IPS-NIHi11 (cell line): ENCODE measurements at regions not wholly inside any gene's neighbourhood (a gene's known extent, or its start where the extent isn't known, plus 50 kb on each side); places are given as distances from the start of the nearest gene placed in this dataset.
"Not testable (repeated sequence)": the region's sequence is repeated elsewhere in the genome, so short reads cannot be mapped to it uniquely, and the experiment has no call there.

Experiments used
- DNase-seq: peaks from one replicate; pipeline ENCODE4 v3.0.0; 2012; ENCODE audit warnings: mixed read lengths, low spot score

- DNase-seq, result no peak
These were observed 259.6 kb downstream of the BTG1 start for GRCh38 chr12:91885851-91886731.

GRCh38 chr12:91884230-91884629, 261.4 kb downstream of the BTG1 start:
- DNase-seq, result no peak

GRCh38 chr12:91883811-91884210, 261.8 kb downstream of the BTG1 start:
- no peak for DNase-seq

DNA sequence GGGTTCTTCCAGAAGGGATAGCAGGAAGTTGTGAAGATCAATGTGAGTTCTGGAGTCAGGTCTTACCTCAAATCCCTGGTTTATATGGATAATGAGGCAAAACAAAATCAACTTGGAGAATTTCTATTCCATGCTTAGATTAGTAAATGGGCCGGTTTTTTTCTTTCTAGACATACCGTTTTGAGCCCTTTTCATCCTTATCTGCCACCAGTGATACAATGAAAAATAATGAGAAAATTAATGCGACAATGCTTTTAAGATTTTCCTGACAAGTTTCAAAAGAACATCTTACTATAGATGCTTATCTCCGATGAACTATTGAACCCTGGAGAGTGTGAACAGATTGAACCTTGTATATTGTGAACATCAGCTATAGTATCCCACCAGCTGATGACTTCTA, 262.7 kb downstream of the BTG1 start:
- no peak for DNase-seq

DNA sequence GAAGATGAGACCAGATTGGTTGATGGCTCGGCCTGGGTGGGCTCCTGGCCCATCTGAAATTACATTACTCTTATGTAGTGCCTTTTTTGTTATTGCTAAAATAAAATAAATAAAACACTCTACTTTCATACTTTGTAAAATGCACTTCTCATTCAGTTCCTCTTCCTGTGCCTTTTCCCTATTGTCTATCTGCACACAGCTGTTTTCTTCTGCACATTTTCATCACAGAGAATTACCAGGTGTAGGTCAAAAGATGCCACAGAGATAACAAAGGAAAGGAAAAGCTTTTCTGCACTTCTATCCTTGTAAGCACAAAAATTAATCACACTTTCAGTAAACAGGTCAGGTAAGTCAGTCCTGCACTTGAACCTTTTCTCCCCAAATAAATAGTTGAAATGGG, 265.1 kb downstream of the BTG1 start:
- no peak for DNase-seq

- no peak for DNase-seq
These were observed 268.0 kb downstream of the BTG1 start for GRCh38 chr12:91877456-91878235.

DNA sequence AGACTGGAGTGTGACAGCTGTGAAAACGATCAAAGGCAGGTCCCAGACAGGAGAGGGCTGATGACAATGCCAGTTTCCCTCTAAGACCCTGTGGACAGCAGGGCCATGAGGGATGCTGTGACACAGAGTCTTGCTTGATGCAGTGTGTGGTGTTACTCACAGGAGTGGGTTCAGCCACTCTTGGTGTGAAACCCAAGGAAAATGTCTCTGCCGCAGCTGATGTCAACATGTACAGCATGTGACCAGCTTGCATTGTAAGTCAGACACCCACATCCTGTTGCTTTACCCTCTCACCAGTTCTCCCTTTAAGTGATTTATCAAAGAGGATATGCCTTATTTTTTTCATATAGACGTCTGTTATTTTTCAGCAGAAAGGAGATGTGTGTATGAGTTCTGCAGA, 268.6 kb downstream of the BTG1 start:
- no peak for DNase-seq

DNA sequence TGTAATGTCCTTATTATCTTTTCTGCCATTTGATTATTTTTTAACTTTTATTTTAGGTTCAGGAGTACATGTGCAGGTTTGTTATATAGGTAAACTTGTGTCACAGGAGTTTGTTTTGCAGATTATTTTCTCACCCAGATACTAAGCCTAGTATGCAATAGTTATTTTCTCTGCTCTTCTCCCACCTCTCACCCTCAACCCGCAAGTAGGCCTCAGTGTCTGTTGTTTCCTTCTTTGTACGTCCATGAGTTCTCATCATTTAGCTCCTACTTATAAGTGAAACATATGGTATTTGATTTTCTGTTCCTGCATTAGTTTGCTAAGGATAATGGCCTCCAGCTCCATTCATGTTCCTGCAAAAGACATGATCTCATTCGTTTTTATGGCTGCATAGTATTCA, 270.0 kb downstream of the BTG1 start:
- DNase-seq, result not testable (repeated sequence)

- no peak for DNase-seq
These were observed 271.4 kb downstream of the BTG1 start for GRCh38 chr12:91874086-91874865.

DNA sequence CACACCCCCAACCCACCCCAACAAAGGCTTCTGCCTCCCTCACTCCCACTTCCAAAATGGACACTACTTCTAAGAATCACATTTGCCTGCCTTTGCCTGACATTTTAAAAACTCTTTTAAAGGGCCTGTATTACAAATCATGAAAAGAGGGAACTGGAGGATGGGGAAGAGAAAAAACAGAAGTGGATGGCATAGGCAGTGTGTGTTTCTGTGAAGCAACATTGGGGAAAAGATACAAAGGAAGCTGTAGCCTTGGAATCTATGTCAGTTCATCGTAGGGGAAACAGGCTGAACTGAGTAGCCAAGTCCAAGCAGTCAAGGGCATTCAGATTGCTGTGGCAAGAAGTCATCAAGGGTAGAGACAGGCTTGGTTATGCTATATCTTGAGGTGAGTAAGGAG, 273.9 kb downstream of the BTG1 start:
- DNase-seq, result no peak

GRCh38 chr12:91870872-91871707, 274.6 kb downstream of the BTG1 start:
- DNase-seq, result no peak

DNA sequence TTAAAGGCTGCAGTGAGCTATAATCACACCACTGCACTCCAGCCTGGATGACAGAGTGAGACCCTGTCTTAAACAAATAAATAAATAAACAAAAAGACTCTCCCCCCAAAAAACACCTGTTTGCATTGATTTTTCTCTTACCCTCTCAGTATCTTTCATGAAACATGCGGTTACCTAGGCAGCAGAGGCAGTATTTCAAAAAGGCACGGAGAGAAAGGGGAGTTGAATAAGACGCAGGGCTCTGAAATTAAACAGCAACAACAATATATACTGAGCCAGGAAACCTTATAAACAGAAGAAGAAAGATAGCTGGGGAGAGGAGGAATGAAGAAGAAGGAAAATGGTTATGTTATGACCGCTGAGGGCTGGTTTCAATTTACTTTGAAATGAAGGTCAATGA, 277.6 kb downstream of the BTG1 start:
- DNase-seq, result no peak

GRCh38 chr12:91866566-91866965, 279.1 kb downstream of the BTG1 start:
- no peak for DNase-seq

- no peak for DNase-seq
These were observed 281.9 kb downstream of the BTG1 start for GRCh38 chr12:91863702-91864101.

DNA sequence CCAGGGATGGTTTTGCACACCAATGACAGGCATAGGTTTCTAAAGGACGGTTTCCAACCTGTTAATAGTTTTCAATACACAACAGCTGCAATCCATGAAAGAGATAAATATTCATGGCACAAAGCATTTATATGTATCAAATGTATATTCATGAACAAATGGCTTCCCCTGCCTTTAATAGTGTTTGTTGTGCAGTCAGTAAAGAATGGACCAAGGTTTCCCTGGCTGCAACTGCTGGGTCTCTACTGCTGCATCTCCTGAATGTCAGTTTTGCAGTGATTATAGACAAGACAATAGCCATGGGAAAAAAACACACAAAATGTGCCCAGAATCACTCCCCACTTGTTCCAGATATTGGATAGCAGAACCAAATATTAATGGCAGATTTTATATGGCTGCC, 284.1 kb downstream of the BTG1 start:
- DNase-seq, result no peak

GRCh38 chr12:91859347-91859746, 286.3 kb downstream of the BTG1 start:
- no peak for DNase-seq

- DNase-seq, result no peak
These were observed 287.7 kb downstream of the BTG1 start for GRCh38 chr12:91857813-91858542.

DNA sequence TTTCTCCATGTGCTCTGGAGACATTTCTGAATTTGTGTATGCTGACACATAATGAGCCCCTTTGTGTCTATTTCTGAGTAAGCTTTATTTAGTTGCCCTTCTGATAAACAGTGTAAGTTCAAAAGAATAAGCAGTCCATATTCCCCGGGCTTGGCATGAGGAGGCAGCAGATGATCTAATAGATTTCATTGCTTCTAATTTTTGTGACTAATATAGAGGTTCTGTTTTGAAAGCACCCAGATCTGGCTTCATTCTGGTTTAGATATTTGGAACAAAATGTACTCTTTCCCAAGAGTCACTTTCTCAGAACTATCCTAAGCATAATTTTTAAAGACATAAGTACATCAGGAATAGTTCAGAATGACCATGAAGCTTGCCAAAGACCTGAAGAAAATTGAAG, 290.9 kb downstream of the BTG1 start:
- DNase-seq, result no peak

GRCh38 chr12:91853350-91854127, 292.1 kb downstream of the BTG1 start:
- DNase-seq, result no peak

DNA sequence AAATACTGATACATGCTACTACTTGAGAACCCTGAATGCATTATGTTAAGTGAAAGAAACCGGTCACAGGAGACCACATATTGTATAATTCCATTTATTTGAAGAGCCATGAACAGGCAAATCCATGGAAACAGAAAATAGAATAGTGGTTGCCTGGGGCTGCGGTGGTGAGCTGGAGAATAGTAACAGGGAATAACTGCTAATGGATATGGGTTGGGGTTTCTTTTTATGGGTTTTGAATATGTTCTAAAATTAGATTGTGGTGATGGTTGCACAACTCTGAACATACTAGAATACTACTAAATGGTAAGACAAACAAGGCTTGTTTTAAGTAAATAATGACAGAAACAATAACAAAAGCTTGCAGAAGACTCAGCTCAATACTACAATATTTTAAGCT, 293.0 kb downstream of the BTG1 start:
- DNase-seq, result no peak
